Neural progenitor cell (in vitro differentiated cells): ENCODE measurements at regions not wholly inside any gene's neighbourhood (a gene's known extent, or its start where the extent isn't known, plus 50 kb on each side); places are given as distances from the start of the nearest gene placed in this dataset.

Experiments
- DNase-seq: peaks from one replicate; pipeline ENCODE4 v3.0.0-alpha.2; 2016; ENCODE audit warnings: low spot score
- H2AFZ ChIP-seq: fragments of 200-600 bp; sonication (generic); replicated peaks from 2 replicates; pipeline ENCODE4 v1.6.1; 2016; ENCODE audit warnings: antibody characterized with exemption
- H3F3A ChIP-seq: fragments of 200-600 bp; sonication (generic); 2 replicates; pipeline ENCODE4 v1.6.1; 2016; ENCODE audit warnings: antibody characterized with exemption, low read depth
- H3K27ac ChIP-seq: fragments of 200-600 bp; sonication (generic); 2 replicates; pipeline ENCODE4 v1.5.1; 2016; ENCODE audit warnings: mild to moderate bottlenecking
- H3K27me3 ChIP-seq: fragments of 200-600 bp; sonication (generic); 2 replicates; pipeline ENCODE4 v1.6.1; 2016; ENCODE audit warnings: mild to moderate bottlenecking, moderate library complexity
- H3K36me3 ChIP-seq: fragments of 200-600 bp; sonication (generic); 2 replicates; pipeline ENCODE4 v1.5.1; 2016
- H3K4me1 ChIP-seq: fragments of 200-600 bp; sonication (generic); 2 replicates; pipeline ENCODE4 v1.6.1; 2016; ENCODE audit warnings: mixed run types
- H3K4me2 ChIP-seq: fragments of 200-600 bp; sonication (generic); 2 replicates; pipeline ENCODE4 v1.6.1; 2016
- H3K4me3 ChIP-seq: fragments of 200-600 bp; sonication (generic); 2 replicates; pipeline ENCODE4 v1.5.1; 2016
- H3K79me2 ChIP-seq: fragments of 200-600 bp; sonication (generic); 2 replicates; pipeline ENCODE4 v1.6.1; 2016; ENCODE audit warnings: low read depth
- H3K9ac ChIP-seq: fragments of 200-600 bp; sonication (generic); 2 replicates; pipeline ENCODE4 v1.6.1; 2016
- H3K9me3 ChIP-seq: fragments of 200-600 bp; sonication (generic); 2 replicates; pipeline ENCODE4 v1.5.1; 2016; ENCODE audit warnings: low read depth
- H4K20me1 ChIP-seq: fragments of 200-600 bp; sonication (generic); 2 replicates; pipeline ENCODE4 v1.6.1; 2016; ENCODE audit warnings: low read depth
- H3K27ac Mint-ChIP-seq: 3 replicates; pipeline ENCODE4 v1.8.0; 2021; ENCODE audit warnings: mixed read lengths
- H3K27me3 Mint-ChIP-seq: 2 replicates; pipeline ENCODE4 v1.8.0; 2022; ENCODE audit warnings: low read depth, mild to moderate bottlenecking, inconsistent platforms, moderate library complexity, mixed read lengths; ENCODE audit not compliant: insufficient read depth
- H3K36me3 Mint-ChIP-seq: 3 replicates; pipeline ENCODE4 v1.8.0; 2021; ENCODE audit warnings: mixed read lengths
- H3K4me1 Mint-ChIP-seq: 3 replicates; pipeline ENCODE4 v1.8.0; 2021; ENCODE audit warnings: mixed read lengths
- H3K4me3 Mint-ChIP-seq: 3 replicates; pipeline ENCODE4 v1.8.0; 2021; ENCODE audit warnings: mild to moderate bottlenecking, moderate library complexity, mixed read lengths
- H3K9me3 Mint-ChIP-seq: 3 replicates; pipeline ENCODE4 v1.8.0; 2020; ENCODE audit warnings: mixed read lengths
- CTCF ChIP-seq: fragments of 200-600 bp; sonication (generic); IDR thresholded peaks from 2 replicates; pipeline ENCODE4 v1.5.1; 2017; ENCODE audit warnings: antibody characterized with exemption, mild to moderate bottlenecking
- EZH2 ChIP-seq: fragments of 200-600 bp; sonication (generic); IDR thresholded peaks from 2 replicates; pipeline ENCODE4 v1.6.1; 2017; ENCODE audit warnings: antibody characterized with exemption, mild to moderate bottlenecking, moderate library complexity
- EZH2phosphoT487 ChIP-seq: fragments of 200-600 bp; sonication (generic); IDR thresholded peaks from 2 replicates; pipeline ENCODE4 v1.6.1; 2017; ENCODE audit warnings: antibody characterized with exemption

GRCh38 chr15:45795440-45796069, 160.7 kb downstream of the SQOR start:
- Histone ChIP-seq H4K20me1 (no peaks in the 10 kb centered on the region), H3K4me2 (no peak overlapping the region), H3K4me1 (no peaks in the 10 kb centered on the region), H2AFZ (no peak overlapping the region), H3K4me3 (no peak overlapping the region), H3K9ac (no peak overlapping the region), H3K9me3 (no peaks in the 10 kb centered on the region), H3K27ac (no peak overlapping the region), H3K79me2 (no peaks in the 10 kb centered on the region), H3F3A (no peaks in the 10 kb centered on the region), H3K36me3 (no peaks in the 10 kb centered on the region), H3K27me3 (peaks cover 5% of the 10 kb centered on the region)
- peak; percentile 87 for TF ChIP-seq CTCF
- no peak for TF ChIP-seq EZH2phosphoT487
- Mint-ChIP-seq H3K36me3 (no peaks in the 10 kb centered on the region), H3K4me3 (no peak overlapping the region), H3K27ac (no peak overlapping the region), H3K9me3 (peaks cover 2% of the 10 kb centered on the region), H3K27me3 (peaks cover 7% of the 10 kb centered on the region), H3K4me1 (peaks cover 2% of the 10 kb centered on the region)
- peak; percentile 88 for DNase-seq

GRCh38 chr15:45796433-45796832, 161.6 kb downstream of the SQOR start:
- Mint-ChIP-seq H3K4me1 (peaks cover 10% of the 10 kb centered on the region), H3K9me3 (peaks cover 2% of the 10 kb centered on the region), H3K27me3 (peaks cover 7% of the 10 kb centered on the region), H3K27ac (no peak overlapping the region), H3K4me3 (no peak overlapping the region), H3K36me3 (no peaks in the 10 kb centered on the region)
- H3K9me3 ChIP-seq = no peaks in the 10 kb centered on the region
- TF ChIP-seq EZH2 (no peak), CTCF (no peak), EZH2phosphoT487 (no peak)
- H3K36me3 ChIP-seq = no peaks in the 10 kb centered on the region
- no peaks in the 10 kb centered on the region for H4K20me1 ChIP-seq
- H3K27ac ChIP-seq = no peak overlapping the region
- peaks cover 1% of the 10 kb centered on the region for H3F3A ChIP-seq
- H3K9ac ChIP-seq = no peak overlapping the region
- peaks cover 5% of the 10 kb centered on the region for H3K27me3 ChIP-seq
- H3K79me2 ChIP-seq = no peaks in the 10 kb centered on the region
- DNase-seq = no peak
- no peak overlapping the region for H3K4me2 ChIP-seq
- peaks cover 1% of the 10 kb centered on the region for H3K4me1 ChIP-seq
- no peak overlapping the region for H2AFZ ChIP-seq
- no peak overlapping the region for H3K4me3 ChIP-seq

GRCh38 chr15:45799508-45799907, 164.7 kb downstream of the SQOR start:
- peaks cover 5% of the 10 kb centered on the region for H3K36me3 Mint-ChIP-seq
- H3K4me3 Mint-ChIP-seq = no peak overlapping the region
- no peaks in the 10 kb centered on the region for H3K27me3 ChIP-seq
- H2AFZ ChIP-seq = no peak overlapping the region
- H4K20me1 ChIP-seq = no peaks in the 10 kb centered on the region
- H3K27ac Mint-ChIP-seq = peak overlapping the region; percentile 19
- peaks cover 14% of the 10 kb centered on the region for H3K4me1 ChIP-seq
- peaks cover 6% of the 10 kb centered on the region for H3K9me3 Mint-ChIP-seq
- no peak for DNase-seq
- H3K36me3 ChIP-seq = no peaks in the 10 kb centered on the region
- H3F3A ChIP-seq = peaks cover 9% of the 10 kb centered on the region
- peaks cover 5% of the 10 kb centered on the region for H3K27me3 Mint-ChIP-seq
- no peaks in the 10 kb centered on the region for H3K79me2 ChIP-seq
- H3K4me1 Mint-ChIP-seq = peaks cover 35% of the 10 kb centered on the region
- H3K4me2 ChIP-seq = no peak overlapping the region
- H3K4me3 ChIP-seq = no peak overlapping the region
- no peak overlapping the region for H3K27ac ChIP-seq
- H3K9me3 ChIP-seq = no peaks in the 10 kb centered on the region
- TF ChIP-seq EZH2phosphoT487 = no peak
- no peak for TF ChIP-seq EZH2
- no peak for TF ChIP-seq CTCF
- no peak overlapping the region for H3K9ac ChIP-seq
